ENCODE measurements at regions not wholly inside any gene's neighbourhood (a gene's known extent, or its start where the extent isn't known, plus 50 kb on each side); places are given as distances from the start of the nearest gene placed in this dataset.

- TF ChIP-seq CTCF (IDR thresholded peaks at IDR 0.05; ENCODE audit: low read depth, low read length, missing input control) (no peak), NR2F2 (IDR thresholded peaks at IDR 0.05) (no peak), FOXA2 (IDR thresholded peaks at IDR 0.05) (no peak), HNF4A (conservative IDR thresholded peaks at IDR 0.05) (no peak), JUND (IDR thresholded peaks at IDR 0.05) (no peak), MAX (IDR thresholded peaks at IDR 0.05) (no peak), FOXA1 (IDR thresholded peaks at IDR 0.05) (no peak)
Measured at GRCh38 chr12:5197131-5197530, 153.5 kb downstream of the KCNA5 start (continued).

GRCh38 chr12:5197656-5198055 lies 154.0 kb downstream of the KCNA5 start:
- 80% methylated on average over 2 of the region's 2 CpGs for WGBS
- Histone ChIP-seq H3K27ac (ENCODE audit: low read depth in 1 of 2, low read length in 2 of 2) (no peak overlapping the region), H3K9ac (ENCODE audit: low read depth in 1 of 2, low read length in 2 of 2) (no peak overlapping the region), H3K4me1 (ENCODE audit: control insufficient read depth in 4 of 4, insufficient read depth in 4 of 4, low read length in 3 of 4) (no peaks in the 10 kb centered on the region), H3K4me3 (ENCODE audit: low read depth in 1 of 3, low read length in 3 of 3) (no peak overlapping the region), H3K27me3 (ENCODE audit: control insufficient read depth in 4 of 4, insufficient read depth in 4 of 4, low read length in 3 of 4) (peaks cover 0 to 7% (median 2%) of the 10 kb centered on the region in 4 donors), H3K36me3 (ENCODE audit: control insufficient read depth in 4 of 4, insufficient read depth in 3 of 4, low read depth in 1 of 4, low read length in 3 of 4) (no peaks in the 10 kb centered on the region), H3K9me3 (ENCODE audit: control insufficient read depth in 4 of 4, low read length in 3 of 4) (no peaks in the 10 kb centered on the region)
- DNase-seq (ENCODE audit: low spot score), result no peak
- TF ChIP-seq RAD21 (IDR thresholded peaks at IDR 0.05) (no peak), EGR1 (IDR thresholded peaks at IDR 0.05; ENCODE audit: low read depth in 2 of 2) (no peak), SP1 (IDR thresholded peaks at IDR 0.05) (no peak), FOXA1 (IDR thresholded peaks at IDR 0.05) (no peak), HNF4A (conservative IDR thresholded peaks at IDR 0.05) (no peak), FOXA2 (IDR thresholded peaks at IDR 0.05) (no peak), ZBTB33 (IDR thresholded peaks at IDR 0.05) (no peak), MAX (IDR thresholded peaks at IDR 0.05) (no peak), REST (IDR thresholded peaks at IDR 0.05) (no peak), GABPA (IDR thresholded peaks at IDR 0.05 in 1 of 2, conservative IDR thresholded peaks at IDR 0.05 in 1 of 2) (no peak), JUND (IDR thresholded peaks at IDR 0.05) (no peak), RXRA (IDR thresholded peaks at IDR 0.05) (no peak), HNF4G (IDR thresholded peaks at IDR 0.05) (no peak)
